ENCODE measurements at regions not wholly inside any gene's neighbourhood (a gene's known extent, or its start where the extent isn't known, plus 50 kb on each side); places are given as distances from the start of the nearest gene placed in this dataset.
"Not testable (repeated sequence)": the region's sequence is repeated elsewhere in the genome, so short reads cannot be mapped to it uniquely, and the experiment has no call there.

- no peak for DNase-seq (ENCODE audit: low read depth)
Observed at GRCh38 chr2:16088035-16088801, 147.9 kb downstream of the MYCN start.

- DNase-seq (ENCODE audit: low read depth) = not testable (repeated sequence)
Observed at GRCh38 chr2:16086136-16086535, 145.8 kb downstream of the MYCN start.

- DNase-seq (ENCODE audit: low read depth) = no peak
Observed at GRCh38 chr2:16085073-16085472, 144.7 kb downstream of the MYCN start.

GRCh38 chr2:16084274-16084673, 143.9 kb downstream of the MYCN start:
- no peak for DNase-seq (ENCODE audit: low read depth)

GRCh38 chr2:16082276-16082675, 141.9 kb downstream of the MYCN start:
- DNase-seq (ENCODE audit: low read depth) = no peak

GRCh38 chr2:16081316-16082200, 141.2 kb downstream of the MYCN start:
- no peak for DNase-seq (ENCODE audit: low read depth)

GRCh38 chr2:16080516-16080915, 140.2 kb downstream of the MYCN start:
- DNase-seq (ENCODE audit: low read depth) = no peak

GRCh38 chr2:16080071-16080470, 139.7 kb downstream of the MYCN start:
- no peak for DNase-seq (ENCODE audit: low read depth)

GRCh38 chr2:16079637-16080036, 139.3 kb downstream of the MYCN start:
- DNase-seq (ENCODE audit: low read depth) = no peak

GRCh38 chr2:16077601-16078000, 137.3 kb downstream of the MYCN start:
- no peak for DNase-seq (ENCODE audit: low read depth)

- DNase-seq (ENCODE audit: low read depth) = no peak
Observed at GRCh38 chr2:16076911-16077310, 136.6 kb downstream of the MYCN start.

GRCh38 chr2:16075045-16076012, 135.0 kb downstream of the MYCN start:
- no peak for DNase-seq (ENCODE audit: low read depth)

GRCh38 chr2:16073921-16074425, 133.6 kb downstream of the MYCN start:
- DNase-seq (ENCODE audit: low read depth) = no peak

GRCh38 chr2:16073471-16073870, 133.1 kb downstream of the MYCN start:
- DNase-seq (ENCODE audit: low read depth) = no peak

GRCh38 chr2:16072638-16073290, 132.4 kb downstream of the MYCN start:
- DNase-seq (ENCODE audit: low read depth) = no peak

- no peak for DNase-seq (ENCODE audit: low read depth)
Observed at GRCh38 chr2:16071865-16072637, 131.7 kb downstream of the MYCN start.

GRCh38 chr2:16071039-16071864, 130.9 kb downstream of the MYCN start:
- DNase-seq (ENCODE audit: low read depth) = no peak

GRCh38 chr2:16070648-16070971, 130.3 kb downstream of the MYCN start:
- DNase-seq (ENCODE audit: low read depth) = no peak

GRCh38 chr2:16069933-16070647, 129.7 kb downstream of the MYCN start:
- no peak for DNase-seq (ENCODE audit: low read depth)

Data from activated T-helper 9 cell treated with anti-CD3 and anti-CD28 coated beads, Interleukin-2, amount 50 U/mL, for 16 hours (primary cell).